ENCODE measurements at regions not wholly inside any gene's neighbourhood (a gene's known extent, or its start where the extent isn't known, plus 50 kb on each side); places are given as distances from the start of the nearest gene placed in this dataset.

DNA sequence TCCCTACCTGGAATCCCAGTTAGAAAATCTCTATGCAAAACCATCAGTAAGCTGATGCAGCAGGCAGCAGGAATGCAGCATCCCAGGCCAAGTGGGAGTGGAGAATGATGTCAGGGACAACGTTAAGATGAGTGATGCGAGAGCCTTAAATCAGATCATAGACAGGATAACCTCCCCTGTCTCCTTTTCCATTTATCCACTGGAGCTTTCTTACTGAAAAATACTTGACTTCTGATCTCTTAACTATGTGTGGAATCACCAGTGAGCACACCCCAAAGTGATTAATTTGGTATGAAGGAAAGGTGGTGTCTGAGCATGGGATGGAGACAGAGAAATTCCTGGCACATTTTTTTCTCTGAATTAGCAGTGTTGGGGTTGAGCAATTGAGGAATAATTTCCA is 98.0 kb downstream of the RND3 start:
- H3K27me3 ChIP-seq (ENCODE audit: control insufficient read depth, insufficient read depth, low read length): no peaks in the 10 kb centered on the region
- no peak for TF ChIP-seq CTCF (IDR thresholded peaks at IDR 0.05)
- H3K36me3 Mint-ChIP-seq: peaks cover 8% of the 10 kb centered on the region
- no peak overlapping the region for H3K27ac Mint-ChIP-seq
- no peak overlapping the region for H3K27ac ChIP-seq (ENCODE audit: low read length)
- H3K4me1 Mint-ChIP-seq: no peaks in the 10 kb centered on the region
- no peaks in the 10 kb centered on the region for H3K36me3 ChIP-seq (ENCODE audit: control insufficient read depth, insufficient read depth, low read length)
- no peak for DNase-seq
- H3K4me3 Mint-ChIP-seq: no peak overlapping the region
- no peaks in the 10 kb centered on the region for H3K4me1 ChIP-seq (ENCODE audit: control insufficient read depth, insufficient read depth, low read length)
- peaks cover 0 to 9% of the 10 kb centered on the region in 2 donors for H3K9me3 Mint-ChIP-seq
- intact Hi-C loops (cut with micrococcal nuclease): no loop called here
- peaks cover 21% of the 10 kb centered on the region for H3K9me3 ChIP-seq (ENCODE audit: control insufficient read depth, insufficient read depth, low read length)
- WGBS (ENCODE audit: insufficient coverage): no CpG with 5 or more reads among the region's 2 CpGs
- no peaks in the 10 kb centered on the region for H3K27me3 Mint-ChIP-seq (ENCODE audit: low read depth in 2 of 2)
- ATAC-seq: no peak
- H3K4me3 ChIP-seq (ENCODE audit: low read length): no peak overlapping the region

DNA sequence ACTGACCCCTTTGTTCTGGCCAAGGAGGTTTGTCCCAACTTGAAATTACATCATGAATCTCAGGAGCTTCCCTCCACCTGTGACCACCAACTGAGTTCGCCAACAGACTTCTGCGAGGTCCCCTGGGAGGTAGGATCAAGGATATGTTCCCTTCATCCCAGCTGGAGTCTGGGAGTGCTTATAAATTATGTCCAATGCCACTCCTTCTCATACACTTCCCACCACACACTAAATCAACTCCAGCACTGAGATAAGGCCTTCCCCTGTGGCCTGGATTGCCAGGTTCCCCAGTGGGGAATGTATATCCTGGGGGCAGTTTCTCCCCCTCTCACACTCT is 99.2 kb downstream of the RND3 start:
- Histone ChIP-seq H3K36me3 (ENCODE audit: control insufficient read depth, insufficient read depth, low read length) (no peaks in the 10 kb centered on the region), H3K27me3 (ENCODE audit: control insufficient read depth, insufficient read depth, low read length) (no peaks in the 10 kb centered on the region), H3K4me1 (ENCODE audit: control insufficient read depth, insufficient read depth, low read length) (no peaks in the 10 kb centered on the region), H3K27ac (ENCODE audit: low read length) (no peak overlapping the region), H3K9me3 (ENCODE audit: control insufficient read depth, insufficient read depth, low read length) (peaks cover 21% of the 10 kb centered on the region), H3K4me3 (ENCODE audit: low read length) (no peak overlapping the region)
- DNase-seq: no peak
- no CpG with 5 or more reads among the region's 2 CpGs for WGBS (ENCODE audit: insufficient coverage)
- intact Hi-C loops (cut with micrococcal nuclease): no loop called here
- no peak for ATAC-seq
- Mint-ChIP-seq H3K27me3 (ENCODE audit: low read depth in 2 of 2) (no peaks in the 10 kb centered on the region), H3K4me3 (no peak overlapping the region), H3K4me1 (no peaks in the 10 kb centered on the region), H3K27ac (no peak overlapping the region), H3K36me3 (peaks cover 8% of the 10 kb centered on the region), H3K9me3 (peaks cover 2 to 15% of the 10 kb centered on the region in 2 donors)
- no peak for TF ChIP-seq CTCF (IDR thresholded peaks at IDR 0.05)

- no peaks in the 10 kb centered on the region for H3K4me1 Mint-ChIP-seq
Observed at GRCh38 chr2:150387586-150388288, 99.7 kb downstream of the RND3 start.

More at GRCh38 chr2:150387586-150388288, 99.7 kb downstream of the RND3 start:
- H3K36me3 Mint-ChIP-seq: peaks cover 8% of the 10 kb centered on the region
- H3K4me3 Mint-ChIP-seq: no peak overlapping the region
- 76% methylated on average over 4 of the region's 4 CpGs for WGBS (ENCODE audit: insufficient coverage)
- no peaks in the 10 kb centered on the region for H3K27me3 ChIP-seq (ENCODE audit: control insufficient read depth, insufficient read depth, low read length)
- no peaks in the 10 kb centered on the region for H3K4me1 ChIP-seq (ENCODE audit: control insufficient read depth, insufficient read depth, low read length)
- peaks cover 21% of the 10 kb centered on the region for H3K9me3 ChIP-seq (ENCODE audit: control insufficient read depth, insufficient read depth, low read length)
- TF ChIP-seq CTCF (IDR thresholded peaks at IDR 0.05): no peak
- H3K9me3 Mint-ChIP-seq: peaks cover 2 to 17% of the 10 kb centered on the region in 2 donors
- H3K27ac Mint-ChIP-seq: no peak overlapping the region
- DNase-seq (no peak), ATAC-seq (no peak)
- H3K36me3 ChIP-seq (ENCODE audit: control insufficient read depth, insufficient read depth, low read length): no peaks in the 10 kb centered on the region
- H3K27ac ChIP-seq (ENCODE audit: low read length): no peak overlapping the region
- intact Hi-C loops (cut with micrococcal nuclease): no loop called here
- H3K4me3 ChIP-seq (ENCODE audit: low read length): no peak overlapping the region
- no peaks in the 10 kb centered on the region for H3K27me3 Mint-ChIP-seq (ENCODE audit: low read depth in 2 of 2)
